H9 (cell line): ENCODE measurements at regions not wholly inside any gene's neighbourhood (a gene's known extent, or its start where the extent isn't known, plus 50 kb on each side); places are given as distances from the start of the nearest gene placed in this dataset.

Source experiments
- DNase-seq: peaks from one replicate; pipeline ENCODE4 v3.0.0-alpha.2; 2017
- H2AFZ ChIP-seq: one replicate; pipeline ENCODE4 v1.6.1; 2013; ENCODE audit warnings: mild to moderate bottlenecking, low read length, control low read depth, moderate library complexity
- H2AK5ac ChIP-seq: 2 replicates; pipeline ENCODE4 v1.6.1; 2013; ENCODE audit warnings: low read length, control low read depth, mixed read lengths; ENCODE audit not compliant: insufficient read length
- H2BK120ac ChIP-seq: one replicate; pipeline ENCODE4 v1.6.1; 2013; ENCODE audit warnings: low read depth, mild to moderate bottlenecking, low read length, control low read depth, inconsistent platforms; ENCODE audit not compliant: poor library complexity, severe bottlenecking
- H2BK12ac ChIP-seq: 2 replicates; pipeline ENCODE4 v1.6.1; 2013; ENCODE audit warnings: low read length, control low read depth, mixed read lengths, low read depth; ENCODE audit not compliant: insufficient read length
- H2BK15ac ChIP-seq: 2 replicates; pipeline ENCODE4 v1.6.1; 2013; ENCODE audit warnings: low read depth, low read length, control low read depth
- H2BK20ac ChIP-seq: one replicate; pipeline ENCODE4 v1.6.1; 2013; ENCODE audit warnings: low read depth, mild to moderate bottlenecking, low read length, control low read depth, inconsistent platforms; ENCODE audit not compliant: poor library complexity, severe bottlenecking
- H2BK5ac ChIP-seq: 2 replicates; pipeline ENCODE4 v1.6.1; 2013; ENCODE audit warnings: low read length, control low read depth, mixed read lengths; ENCODE audit not compliant: insufficient read length
- H3K14ac ChIP-seq: 2 replicates; pipeline ENCODE4 v1.6.1; 2013; ENCODE audit warnings: low read length, control low read depth; ENCODE audit not compliant: insufficient read depth
- H3K18ac ChIP-seq: 2 replicates; pipeline ENCODE4 v1.6.1; 2013; ENCODE audit warnings: low read depth, mild to moderate bottlenecking, mixed read lengths, low read length, control low read depth; ENCODE audit not compliant: insufficient read length
- H3K23ac ChIP-seq: 2 replicates; pipeline ENCODE4 v1.6.1; 2013; ENCODE audit warnings: low read length, control low read depth, mixed read lengths, low read depth; ENCODE audit not compliant: insufficient read length
- H3K23me2 ChIP-seq: 2 replicates; pipeline ENCODE4 v1.6.1; 2013; ENCODE audit warnings: low read depth, mild to moderate bottlenecking, mixed read lengths, low read length, control low read depth; ENCODE audit not compliant: insufficient read length, poor library complexity, severe bottlenecking
- H3K27ac ChIP-seq: 2 replicates; pipeline ENCODE4 v1.5.1; 2013; ENCODE audit warnings: low read length, control low read depth, mixed read lengths, low read depth; ENCODE audit not compliant: insufficient read length
- H3K27me3 ChIP-seq: 2 replicates; pipeline ENCODE4 v1.6.1; 2013; ENCODE audit warnings: low read length, control low read depth, inconsistent platforms; ENCODE audit not compliant: insufficient read depth
- H3K4ac ChIP-seq: 2 replicates; pipeline ENCODE4 v1.6.1; 2013; ENCODE audit warnings: low read depth, mild to moderate bottlenecking, control low read depth, inconsistent platforms, low read length, moderate library complexity
- H3K4me1 ChIP-seq: 2 replicates; pipeline ENCODE4 v1.6.1; 2013; ENCODE audit warnings: low read length, control low read depth, inconsistent platforms; ENCODE audit not compliant: insufficient read depth
- H3K4me2 ChIP-seq: 2 replicates; pipeline ENCODE4 v1.6.1; 2013; ENCODE audit warnings: low read length, control low read depth, mixed read lengths; ENCODE audit not compliant: insufficient read length, insufficient read depth
- H3K56ac ChIP-seq: 2 replicates; pipeline ENCODE4 v1.6.1; 2013; ENCODE audit warnings: low read depth, mild to moderate bottlenecking, mixed read lengths, low read length, control low read depth; ENCODE audit not compliant: insufficient read length
- H3K79me1 ChIP-seq: 2 replicates; pipeline ENCODE4 v1.6.1; 2013; ENCODE audit warnings: low read depth, mild to moderate bottlenecking, moderate library complexity, low read length, control low read depth, inconsistent platforms; ENCODE audit not compliant: insufficient read depth, poor library complexity, severe bottlenecking
- H3K79me2 ChIP-seq: 2 replicates; pipeline ENCODE4 v1.6.1; 2013; ENCODE audit warnings: low read length, control low read depth, inconsistent platforms; ENCODE audit not compliant: insufficient read depth
- H3K9ac ChIP-seq: 2 replicates; pipeline ENCODE4 v1.6.1; 2013; ENCODE audit warnings: low read length, control low read depth, mixed read lengths; ENCODE audit not compliant: insufficient read length; ENCODE audit errors: extremely low read depth
- H3K9me3 ChIP-seq: one replicate; pipeline ENCODE4 v1.6.1; 2013; ENCODE audit warnings: low read depth, low read length, inconsistent platforms; ENCODE audit not compliant: control insufficient read depth
- H3T11ph ChIP-seq: one replicate; pipeline ENCODE4 v1.6.1; 2013; ENCODE audit warnings: mild to moderate bottlenecking, low read length, control low read depth, inconsistent platforms
- H4K20me1 ChIP-seq: one replicate; pipeline ENCODE4 v1.6.1; 2013; ENCODE audit not compliant: control insufficient read depth, insufficient read length, insufficient read depth
- H4K5ac ChIP-seq: 2 replicates; pipeline ENCODE4 v1.6.1; 2013; ENCODE audit warnings: low read depth, mild to moderate bottlenecking, mixed read lengths, low read length, control low read depth; ENCODE audit not compliant: insufficient read length
- H4K8ac ChIP-seq: replicated peaks from 2 replicates; pipeline ENCODE4 v1.6.1; 2013; ENCODE audit warnings: low read length, control low read depth, mixed read lengths, low read depth; ENCODE audit not compliant: insufficient read length
- H4K91ac ChIP-seq: 2 replicates; pipeline ENCODE4 v1.6.1; 2013; ENCODE audit warnings: low read depth, mild to moderate bottlenecking, moderate library complexity, mixed read lengths, low read length, control low read depth; ENCODE audit not compliant: insufficient read length
- H3K27ac Mint-ChIP-seq, 3 experiments: 2 replicates in 2 of 3; 3 replicates in 1 of 3; pipeline ENCODE4 v1.8.0; 2020 to 2021; ENCODE audit warnings: mixed read lengths in 3 of 3, mild to moderate bottlenecking in 1 of 3, moderate library complexity in 1 of 3
- H3K27me3 Mint-ChIP-seq: 2 replicates; pipeline ENCODE4 v1.8.0; 2021; ENCODE audit warnings: low read depth, mild to moderate bottlenecking, moderate library complexity, mixed read lengths
- H3K36me3 Mint-ChIP-seq, 3 experiments: 2 replicates in 2 of 3; 3 replicates in 1 of 3; pipeline ENCODE4 v1.8.0; 2020 to 2021; ENCODE audit warnings: low read depth in 3 of 3, mixed read lengths in 3 of 3; ENCODE audit not compliant: insufficient read depth in 1 of 3
- H3K4me1 Mint-ChIP-seq, 2 experiments: 2 replicates each; pipeline ENCODE4 v1.8.0; 2020; ENCODE audit warnings: mixed read lengths in 2 of 2
- H3K4me3 Mint-ChIP-seq, 2 experiments: 2 replicates in 1 of 2; 3 replicates in 1 of 2; pipeline ENCODE4 v1.8.0; 2020 to 2021; ENCODE audit warnings: mild to moderate bottlenecking in 2 of 2, mixed read lengths in 2 of 2, moderate library complexity in 1 of 2
- H3K9me3 Mint-ChIP-seq, 2 experiments: 2 replicates in 1 of 2; 3 replicates in 1 of 2; pipeline ENCODE4 v1.8.0; 2020; ENCODE audit warnings: mild to moderate bottlenecking in 2 of 2, mixed read lengths in 2 of 2, moderate library complexity in 1 of 2
- CTCF ChIP-seq: fragments of 200-600 bp; sonication (generic); conservative IDR thresholded peaks from 3 replicates; pipeline ENCODE4 v1.8.0; 2021; ENCODE audit warnings: antibody characterized with exemption, mild to moderate bottlenecking
- WGBS: extraction: QIAGEN DNeasy Blood & Tissue Kit; methylation state at CpG from one replicate; pipeline ENCODE4 v1.1.7; 2013; ENCODE audit warnings: missing lambda C conversion rate, low lambda C conversion rate, mixed read lengths; ENCODE audit not compliant: insufficient read length; ENCODE audit errors: extremely low coverage; 5-methylcytosine and 5-hydroxymethylcytosine counted together

GRCh38 chr10:121379013-121379412 is 219.2 kb downstream of the FGFR2 start:
- Histone ChIP-seq H3K23ac (no peak overlapping the region), H3K27me3 (no peaks in the 10 kb centered on the region), H3K4ac (no peak overlapping the region), H3K18ac (no peak overlapping the region), H4K8ac (no peak overlapping the region), H3K79me1 (no peaks in the 10 kb centered on the region), H2AK5ac (no peak overlapping the region), H2BK15ac (no peak overlapping the region), H2AFZ (no peak overlapping the region), H2BK120ac (no peak overlapping the region), H3K9ac (no peak overlapping the region), H3K14ac (no peak overlapping the region), H4K5ac (no peak overlapping the region), H3K4me2 (no peak overlapping the region), H3K9me3 (peaks cover 7% of the 10 kb centered on the region), H2BK20ac (no peak overlapping the region), H4K91ac (no peak overlapping the region), H4K20me1 (no peaks in the 10 kb centered on the region), H3K4me1 (no peaks in the 10 kb centered on the region), H2BK5ac (no peak overlapping the region), H3K56ac (no peak overlapping the region), H3K23me2 (no peaks in the 10 kb centered on the region), H3T11ph (no peak overlapping the region), H3K27ac (no peak overlapping the region), H2BK12ac (no peak overlapping the region), H3K79me2 (no peaks in the 10 kb centered on the region)
- no peak for DNase-seq
- Mint-ChIP-seq H3K4me1 (peaks cover 2 to 3% of the 10 kb centered on the region in 2 experiments; a peak in 1 of 4 replicates), H3K27ac (no peak overlapping the region), H3K9me3 (peaks cover 14 to 19% of the 10 kb centered on the region in 2 experiments), H3K27me3 (peaks cover under 1% of the 10 kb centered on the region; the same call in 1 of the 2 replicates), H3K4me3 (no peak overlapping the region), H3K36me3 (peaks cover 2 to 21% (median 10%) of the 10 kb centered on the region in 3 experiments; a peak in 6 of 7 replicates)
- no CpG with 5 or more reads among the region's 3 CpGs for WGBS
- TF ChIP-seq CTCF, result no peak
